Retina (tissue), 1 donor: ENCODE measurements at regions not wholly inside any gene's neighbourhood (a gene's known extent, or its start where the extent isn't known, plus 50 kb on each side); places are given as distances from the start of the nearest gene placed in this dataset.
A peak's percentile ranks its signal among the peaks of the same experiment; 100 is the strongest.

Experiments
- DNase-seq: peaks from one replicate; pipeline ENCODE4 v3.0.0-alpha.2; 2016

DNA sequence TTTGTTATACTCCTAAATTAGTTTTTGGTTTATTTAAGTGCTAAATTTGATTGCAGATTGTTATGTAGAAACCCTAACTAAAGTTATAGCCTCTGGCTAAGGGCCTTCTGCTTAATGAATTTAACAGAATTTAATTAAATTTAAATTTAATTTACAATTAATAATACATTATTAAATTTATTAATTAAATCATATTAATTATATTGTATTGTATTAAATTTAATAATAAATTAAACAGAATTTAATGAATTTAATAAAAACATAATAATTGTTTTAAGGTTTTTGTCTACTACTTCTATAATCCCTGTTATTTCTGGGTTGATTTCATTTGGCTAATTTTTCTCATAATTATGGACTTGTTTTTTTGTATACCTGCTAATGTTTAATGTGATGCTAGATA lies 141.9 kb upstream of the TECRL start:
- DNase-seq = no peak

DNA sequence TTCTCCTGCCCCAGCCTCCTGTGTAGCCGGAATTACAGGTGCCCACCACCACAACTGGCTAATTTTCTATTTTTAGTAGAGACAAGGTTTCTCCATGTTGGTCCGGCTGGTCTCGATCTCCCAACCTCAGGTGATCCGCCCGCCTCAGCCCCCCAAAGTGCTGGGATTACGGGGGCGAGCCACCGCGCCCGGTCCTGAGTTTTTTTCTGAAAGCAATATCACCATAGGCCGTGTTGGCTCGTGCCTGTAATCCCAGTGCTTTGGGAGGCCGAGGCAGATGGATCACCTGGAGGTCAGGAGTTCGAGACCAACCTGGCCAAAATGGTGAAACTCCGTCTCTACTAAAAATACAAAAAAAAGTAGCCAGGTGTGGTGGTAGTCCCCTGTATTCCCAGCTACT lies 136.3 kb upstream of the TECRL start:
- no peak for DNase-seq

DNA sequence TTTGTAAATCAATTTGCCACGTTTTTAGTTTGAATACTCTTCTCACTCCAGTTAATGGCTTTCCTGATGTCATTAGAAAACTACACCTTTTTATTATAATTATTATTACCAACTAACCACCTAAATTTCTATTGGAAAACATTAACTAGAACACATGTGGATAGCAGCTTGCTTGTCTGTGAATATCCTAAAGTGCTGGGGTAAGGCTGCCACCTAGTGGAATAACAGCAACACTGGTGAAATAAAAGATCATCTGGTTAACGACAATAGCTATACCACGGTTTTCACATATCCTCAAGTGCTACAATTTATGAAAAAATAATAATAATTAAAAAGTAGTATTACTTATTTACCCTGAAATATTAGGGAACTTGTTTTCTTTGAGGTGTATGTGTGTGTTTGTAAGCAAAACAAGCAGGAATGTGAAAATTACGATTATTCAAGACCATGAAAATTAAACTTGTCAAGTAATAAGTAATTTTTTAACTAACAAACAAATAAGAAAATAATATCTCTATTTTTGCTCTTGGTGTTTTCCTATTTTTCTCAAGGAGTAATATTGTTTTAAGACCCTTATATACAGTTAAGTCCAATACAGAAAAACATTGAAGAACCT lies 130.1 kb upstream of the TECRL start:
- peak; percentile 43 for DNase-seq

DNA sequence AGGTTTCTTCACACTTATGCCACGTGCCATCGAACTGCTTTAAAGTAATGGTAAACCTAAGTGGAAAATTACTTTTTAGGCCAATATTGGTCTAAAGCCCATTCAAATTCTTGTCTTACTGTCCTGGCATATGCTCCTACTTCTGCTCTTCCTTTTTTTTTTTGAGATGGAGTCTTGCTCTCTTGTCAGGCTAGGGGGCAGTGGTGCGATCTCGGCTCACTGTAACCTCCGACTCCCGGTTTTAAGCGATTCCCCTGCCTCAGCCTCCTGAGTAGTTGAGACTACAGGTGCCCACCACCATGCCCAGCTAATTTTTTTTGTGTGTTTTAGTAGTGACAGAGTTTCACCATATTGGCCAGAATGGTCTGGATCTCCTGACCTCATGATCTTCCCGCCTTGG lies 129.0 kb upstream of the TECRL start:
- no peak for DNase-seq

DNA sequence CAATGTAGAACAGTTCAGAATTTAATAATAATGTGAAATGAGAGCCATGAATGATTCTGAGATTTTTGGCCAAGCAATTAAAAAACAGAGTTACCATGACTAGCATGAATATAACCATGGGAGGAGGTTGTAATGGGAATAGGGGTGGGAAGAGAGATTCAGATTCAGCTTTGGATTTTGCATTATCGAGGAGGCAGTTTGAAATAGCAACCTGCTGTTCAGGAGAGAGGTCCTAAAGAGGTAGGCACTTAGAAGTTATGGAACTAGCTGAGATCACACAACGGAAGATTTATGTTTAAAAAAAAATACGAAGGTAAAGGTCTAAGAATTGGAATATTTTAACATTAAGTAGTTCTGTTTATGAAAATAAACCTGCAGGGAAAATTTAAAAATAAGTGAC lies 124.4 kb upstream of the TECRL start:
- DNase-seq = no peak

DNA sequence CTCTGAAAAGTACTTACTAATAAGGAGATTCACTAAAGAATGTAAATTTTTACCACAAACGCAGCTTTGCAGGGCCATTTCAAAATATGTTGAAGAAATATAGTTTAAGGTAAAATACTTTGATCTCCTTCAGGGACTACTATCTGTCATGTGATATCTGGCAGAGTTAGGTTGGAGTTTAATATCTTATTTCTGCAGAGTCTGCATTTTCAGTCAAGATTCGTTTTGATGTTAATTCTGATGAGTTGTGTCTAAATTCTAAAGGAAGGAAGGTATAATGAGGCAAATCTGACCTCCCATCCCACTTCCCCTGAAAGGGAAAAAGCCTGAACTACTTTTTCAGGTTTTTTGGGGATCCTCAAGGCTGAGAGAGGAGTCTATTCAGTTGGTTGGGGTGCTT lies 123.9 kb upstream of the TECRL start:
- DNase-seq = no peak

DNA sequence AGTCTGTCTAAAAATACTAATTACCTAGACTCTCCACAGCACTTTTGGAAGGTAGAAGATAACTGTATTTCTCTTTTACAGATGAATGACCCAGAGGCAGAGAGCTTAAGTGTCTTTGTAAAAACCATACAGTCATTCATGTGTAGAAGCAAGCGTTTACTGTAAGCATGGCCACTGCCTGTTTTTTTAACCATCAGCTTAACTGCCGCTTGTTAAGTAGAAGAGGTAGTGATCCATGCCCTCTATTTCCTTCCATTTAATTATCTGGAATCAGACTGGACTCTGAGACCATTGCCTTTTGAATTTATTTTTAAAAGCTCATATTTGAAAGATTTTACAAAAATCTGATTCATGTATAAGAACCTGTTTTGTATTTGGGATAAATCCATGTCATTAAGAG lies 111.2 kb upstream of the TECRL start:
- peak; percentile 32 for DNase-seq

DNA sequence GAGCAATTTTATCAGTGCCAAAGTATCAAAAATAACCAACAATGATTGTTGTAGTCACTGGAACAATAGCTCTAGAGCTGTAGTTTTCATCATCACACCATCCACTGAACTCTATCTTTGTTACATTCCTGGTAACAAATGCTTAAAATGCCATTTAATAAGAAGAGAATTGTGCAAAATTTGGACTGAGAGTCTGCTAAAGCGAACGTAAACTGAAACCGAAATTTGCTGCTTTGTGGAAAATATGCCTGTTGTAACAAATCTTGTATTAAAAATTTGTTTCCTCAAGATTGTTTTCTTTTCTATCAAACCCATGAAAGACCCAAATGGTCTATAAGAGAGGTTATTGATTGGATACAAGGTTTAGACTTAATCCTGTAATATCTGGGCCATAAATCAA lies 109.3 kb upstream of the TECRL start:
- no peak for DNase-seq

DNA sequence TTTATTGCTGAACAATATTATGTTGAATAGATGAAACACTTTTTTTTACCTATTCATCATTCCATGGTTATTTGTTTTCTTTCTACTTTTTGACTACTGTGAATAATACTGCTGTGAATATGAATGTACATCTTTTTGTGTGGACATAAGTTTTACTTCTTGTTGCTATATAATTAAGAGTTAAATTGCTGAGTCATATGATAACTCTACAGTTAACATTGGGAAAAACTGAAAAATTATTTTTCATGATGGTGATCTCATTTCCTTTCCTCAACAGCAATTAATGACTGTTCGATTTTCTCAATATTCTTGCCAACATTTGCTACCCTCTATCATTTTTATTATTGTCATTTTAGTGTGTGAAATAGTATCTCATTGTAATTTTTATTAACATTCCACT lies 106.9 kb upstream of the TECRL start:
- DNase-seq = no peak

DNA sequence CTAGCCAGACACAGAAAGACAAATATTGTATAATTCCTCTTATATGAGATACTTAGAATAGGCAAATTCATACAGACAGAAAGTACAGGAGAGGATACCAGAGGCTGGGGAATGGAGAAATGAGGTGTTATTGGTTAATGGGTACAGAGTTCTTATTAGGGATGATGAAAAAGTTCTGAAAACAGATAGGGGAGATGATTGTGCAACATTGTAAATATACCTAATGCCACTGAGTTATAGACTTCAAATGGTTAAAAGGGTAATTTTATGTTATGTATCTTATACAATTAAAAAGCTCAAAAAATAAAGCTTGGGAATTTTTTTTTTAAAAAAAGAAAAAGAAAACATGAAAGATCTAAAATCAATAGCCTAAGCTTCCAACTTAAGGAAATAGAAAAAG lies 98.8 kb upstream of the TECRL start:
- no peak for DNase-seq

DNA sequence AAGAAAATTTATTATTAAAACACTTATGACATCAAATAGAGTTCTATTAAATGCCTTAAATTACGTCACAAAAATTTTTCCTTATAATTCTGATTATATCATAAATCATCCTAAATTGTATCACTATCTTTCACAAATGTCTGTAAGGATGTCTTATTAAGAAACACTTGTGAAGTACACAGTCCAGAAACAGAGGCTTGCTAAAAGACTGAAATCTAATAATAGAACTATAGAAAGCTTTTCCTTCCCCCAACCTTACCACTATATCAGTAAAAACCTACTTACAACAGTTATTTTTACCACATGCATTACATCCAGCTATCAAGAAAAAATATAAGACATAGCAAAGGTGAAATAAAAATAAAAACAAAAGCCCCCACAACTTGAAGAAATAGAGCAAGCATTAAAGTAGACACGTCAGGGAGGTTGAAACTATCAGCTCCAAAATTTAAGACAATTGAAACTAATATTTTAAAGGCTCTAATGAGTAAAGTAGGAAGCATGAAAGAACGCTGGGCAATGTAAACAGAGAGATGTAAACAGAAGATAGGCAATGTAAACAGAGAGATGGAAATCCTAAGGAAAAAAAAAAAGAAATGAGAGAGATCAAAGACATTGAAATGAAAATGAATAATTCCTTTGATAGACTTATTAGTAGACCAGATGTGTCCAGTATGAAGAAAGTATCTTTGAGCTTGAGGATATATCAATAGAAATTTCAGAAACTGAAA lies 94.9 kb upstream of the TECRL start:
- no peak for DNase-seq

DNA sequence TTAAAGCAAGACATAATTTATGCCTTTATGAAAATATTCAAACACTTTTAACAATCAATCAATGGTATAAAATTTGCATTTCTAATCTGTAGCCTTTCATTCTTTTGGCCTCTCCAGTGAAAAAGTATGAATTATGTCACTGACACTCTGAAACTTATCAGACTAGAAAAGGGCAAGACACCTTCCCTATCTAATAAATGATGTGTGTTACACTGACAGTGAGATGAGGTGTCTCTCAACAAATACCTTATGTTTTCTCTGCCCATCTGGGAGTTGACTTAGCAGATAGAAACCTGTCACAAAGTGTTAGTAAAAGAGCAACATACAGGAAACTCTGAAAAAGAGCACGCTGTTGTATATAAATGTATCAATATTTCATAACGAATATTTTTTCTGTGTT lies 94.2 kb upstream of the TECRL start:
- DNase-seq = no peak

DNA sequence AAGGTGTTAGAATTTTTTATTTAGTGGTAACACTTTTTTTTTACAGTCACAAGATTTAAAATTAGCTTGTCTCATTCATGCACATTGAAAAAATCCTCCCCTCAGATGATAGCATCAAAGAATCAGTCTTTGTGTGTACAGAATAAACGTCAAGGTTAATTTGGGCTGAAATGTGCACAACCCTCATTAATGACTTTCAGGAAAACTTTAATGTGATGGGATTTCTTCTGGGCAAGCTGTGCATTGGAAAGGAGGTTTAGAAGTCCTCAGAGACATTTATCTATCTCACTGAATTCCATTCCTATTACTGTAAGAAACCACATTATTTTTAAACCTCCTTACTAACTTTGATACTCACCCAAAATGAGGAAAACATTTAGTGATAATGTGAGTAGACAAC lies 88.2 kb upstream of the TECRL start:
- peak; percentile 30 for DNase-seq

DNA sequence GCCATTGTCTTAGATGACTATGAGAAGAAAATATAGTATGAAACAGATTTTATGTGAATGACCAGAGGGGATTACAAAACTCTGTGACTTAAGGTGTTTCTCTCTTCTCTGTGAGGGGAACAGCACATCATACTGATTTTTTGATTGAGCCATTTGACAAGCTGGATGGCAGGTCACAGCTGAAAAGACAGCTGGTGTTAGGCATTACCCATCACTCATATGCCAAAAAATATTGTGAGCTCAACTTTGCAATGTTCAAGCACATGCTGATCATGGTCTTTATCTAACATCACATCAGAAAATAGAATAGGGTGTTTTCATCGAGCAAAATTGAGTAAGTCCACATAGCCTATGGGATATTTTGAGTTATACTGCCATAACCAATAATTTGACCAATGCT lies 86.7 kb upstream of the TECRL start:
- DNase-seq = no peak

DNA sequence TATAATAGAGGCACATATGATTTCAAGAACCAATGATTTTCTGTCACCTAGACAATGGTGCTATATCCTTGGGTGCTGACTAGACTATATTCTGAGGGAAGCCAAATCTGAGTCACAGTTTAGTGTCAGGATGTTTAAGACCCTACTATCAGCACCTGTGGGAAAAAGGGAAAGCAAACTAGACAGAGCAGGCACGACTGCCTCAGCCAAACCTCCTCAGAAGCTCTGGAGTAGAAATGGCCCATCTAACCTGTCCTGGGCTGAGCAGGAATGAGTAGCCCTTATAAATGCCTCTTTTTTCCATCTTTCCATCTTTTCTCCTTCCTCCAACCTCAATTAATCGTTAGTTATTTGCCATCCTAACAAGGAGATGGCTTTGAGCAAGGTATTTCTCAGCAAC lies 80.4 kb upstream of the TECRL start:
- DNase-seq = no peak

DNA sequence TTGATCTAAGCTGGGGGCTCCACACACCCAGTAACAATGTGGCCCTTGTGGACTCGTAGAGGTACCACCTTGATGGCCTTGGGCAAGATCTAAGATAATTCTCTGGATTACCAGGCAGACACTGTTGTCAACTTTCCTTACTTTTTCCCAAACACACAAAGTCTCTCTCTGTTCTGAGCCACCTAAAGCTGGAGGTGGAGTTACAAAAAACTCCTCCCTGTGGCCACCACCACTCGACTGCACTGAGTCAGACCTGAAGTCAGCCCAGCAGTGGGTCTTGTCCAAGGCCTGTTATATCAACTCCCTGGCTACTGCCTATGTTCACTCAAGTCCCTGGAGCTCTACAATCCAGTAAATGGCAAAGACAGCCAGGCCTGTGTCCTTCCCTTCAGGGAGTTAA lies 70.1 kb upstream of the TECRL start:
- DNase-seq = no peak

DNA sequence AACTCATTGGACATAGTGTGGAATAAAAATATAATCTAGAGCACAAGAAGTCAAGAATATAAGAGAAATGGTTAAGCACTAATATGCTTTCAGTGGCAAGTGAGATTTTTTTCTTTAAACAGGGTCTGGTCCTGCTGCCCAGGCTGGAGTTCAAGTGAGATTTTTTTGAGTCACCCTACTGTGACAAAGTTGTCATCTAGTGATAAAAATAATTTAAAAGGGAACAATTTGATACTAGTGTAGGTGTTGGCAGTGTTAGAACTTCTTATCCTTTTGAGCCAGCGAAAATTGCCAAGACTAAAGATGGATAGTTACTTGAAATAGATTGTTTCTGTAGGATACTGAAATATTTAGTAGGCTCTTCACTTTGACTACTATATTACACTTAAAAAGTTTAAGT lies 67.9 kb upstream of the TECRL start:
- DNase-seq = no peak

DNA sequence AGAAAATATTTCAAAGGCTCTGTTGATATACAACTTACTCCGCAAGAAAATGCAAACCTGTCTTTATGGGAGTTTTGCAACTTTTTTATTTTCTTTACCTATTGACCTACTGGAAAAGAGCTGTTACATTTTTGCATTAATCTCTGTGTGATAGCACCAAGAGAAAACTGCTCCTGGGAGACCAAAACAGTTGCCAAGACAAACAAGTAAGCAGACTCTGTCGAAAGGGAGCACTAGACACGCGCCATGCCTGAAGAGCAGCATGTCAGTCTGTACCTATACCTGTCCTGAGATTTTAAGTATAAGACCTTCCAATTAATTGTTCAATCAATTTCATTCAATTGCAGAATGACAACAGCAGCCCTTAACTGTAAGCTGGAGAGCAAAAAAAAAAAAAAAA lies 56.0 kb upstream of the TECRL start:
- no peak for DNase-seq

DNA sequence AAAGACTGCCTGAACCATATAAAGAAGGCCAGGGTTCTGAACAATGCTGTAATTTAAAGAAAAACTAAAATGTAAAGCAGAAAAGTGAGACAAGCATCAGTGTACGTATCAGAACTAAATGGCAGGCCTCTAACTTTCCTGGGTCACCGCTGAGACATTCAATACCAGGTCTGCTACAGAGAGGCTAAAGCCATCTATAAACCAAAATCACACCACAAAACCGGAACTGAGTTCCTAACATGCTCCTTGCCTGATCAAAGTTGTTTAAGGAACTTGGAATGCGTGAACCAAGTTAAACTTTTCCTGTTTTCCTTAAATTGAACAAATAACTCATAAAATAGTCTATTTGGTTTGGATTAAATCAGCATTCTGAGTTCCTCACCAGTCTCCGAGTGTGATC lies 55.3 kb upstream of the TECRL start:
- DNase-seq = no peak
